ENCODE measurements at regions not wholly inside any gene's neighbourhood (a gene's known extent, or its start where the extent isn't known, plus 50 kb on each side); places are given as distances from the start of the nearest gene placed in this dataset.

- TF ChIP-seq POLR2A (IDR thresholded peaks at IDR 0.05), result no peak
- no peak for TF ChIP-seq CTCF (IDR thresholded peaks at IDR 0.05 in 4 of 5, conservative IDR thresholded peaks at IDR 0.05 in 1 of 5)
Observed at GRCh38 chr7:25311346-25311745, 83.1 kb upstream of the NPVF start.

All from gastrocnemius medialis (tissue), 4 donors.